PC-9 (cell line): ENCODE measurements at regions not wholly inside any gene's neighbourhood (a gene's known extent, or its start where the extent isn't known, plus 50 kb on each side); places are given as distances from the start of the nearest gene placed in this dataset.
A peak's percentile ranks its signal among the peaks of the same experiment; 100 is the strongest.

Source experiments
- BruUV-seq: library from RNA; stranded (reverse); fragments of 400-500 nt; replicated peaks from 2 replicates; lab custom pipeline; 2021; lab: Mats Ljungman, UMichigan
- CTCF ChIA-PET: fragments of 300-600 bp; sonication (Branson Sonifier 250); formaldehyde crosslinking; loops from one replicate; lab custom pipeline; 2022; ENCODE audit warnings: antibody characterized with exemption; lab: Charles Lee
- POLR2A ChIA-PET: fragments of 300-600 bp; sonication (Branson Sonifier 250); formaldehyde crosslinking; loops from one replicate; lab custom pipeline; 2022; ENCODE audit warnings: antibody characterized with exemption; ENCODE audit not compliant: unreplicated experiment; lab: Charles Lee
- DNase-seq, 2 experiments: peaks; one replicate each; pipeline versions ENCODE4 v3.0.0 to v3.0.0-alpha.2; 2015 to 2022; ENCODE audit warnings: mixed read lengths in 1 of 2
- H2AFZ ChIP-seq: fragments of 200-600 bp; sonication (generic); 2 replicates; pipeline ENCODE4 v1.8.1; 2017; ENCODE audit warnings: antibody characterized with exemption
- H3F3A ChIP-seq: fragments of 200-600 bp; sonication (generic); 2 replicates; pipeline ENCODE4 v1.8.1; 2017; ENCODE audit warnings: antibody characterized with exemption, mild to moderate bottlenecking, low read depth; ENCODE audit not compliant: insufficient read depth
- H3K27ac ChIP-seq: fragments of 200-600 bp; sonication (generic); 2 replicates; pipeline ENCODE4 v1.6.1; 2016; ENCODE audit warnings: mixed run types
- H3K27me3 ChIP-seq: fragments of 200-600 bp; sonication (generic); 2 replicates; pipeline ENCODE4 v1.6.1; 2016; ENCODE audit warnings: low read depth, mixed run types; ENCODE audit not compliant: insufficient read depth
- H3K36me3 ChIP-seq: fragments of 200-600 bp; sonication (generic); 2 replicates; pipeline ENCODE4 v1.6.1; 2016; ENCODE audit warnings: low read depth, mixed run types
- H3K4me1 ChIP-seq: fragments of 200-600 bp; sonication (generic); replicated peaks from 2 replicates; pipeline ENCODE4 v1.6.1; 2016; ENCODE audit warnings: mixed run types; ENCODE audit not compliant: insufficient read depth
- H3K4me2 ChIP-seq: fragments of 200-600 bp; sonication (generic); 2 replicates; pipeline ENCODE4 v1.6.1; 2017; ENCODE audit warnings: mixed run types
- H3K4me3 ChIP-seq: fragments of 200-600 bp; sonication (generic); 2 replicates; pipeline ENCODE4 v1.6.1; 2016; ENCODE audit warnings: mixed run types
- H3K79me2 ChIP-seq: fragments of 200-600 bp; sonication (generic); 2 replicates; pipeline ENCODE4 v1.6.1; 2017; ENCODE audit warnings: low read depth, mixed run types
- H3K9me2 ChIP-seq: fragments of 200-600 bp; sonication (generic); 2 replicates; pipeline ENCODE4 v1.8.1; 2017; ENCODE audit warnings: mild to moderate bottlenecking; ENCODE audit not compliant: insufficient read depth
- H3K9me3 ChIP-seq: fragments of 200-600 bp; sonication (generic); 2 replicates; pipeline ENCODE4 v1.8.1; 2016; ENCODE audit warnings: low read depth; ENCODE audit not compliant: insufficient read depth
- H4K20me1 ChIP-seq: fragments of 200-600 bp; sonication (generic); 2 replicates; pipeline ENCODE4 v1.8.1; 2017; ENCODE audit not compliant: insufficient read depth
- CTCF ChIP-seq: fragments of 200-600 bp; sonication (generic); conservative IDR thresholded peaks from 2 replicates; pipeline ENCODE4 v1.6.1; 2017; ENCODE audit warnings: mixed run types, antibody characterized with exemption, mild to moderate bottlenecking, moderate library complexity
- EZH2 ChIP-seq: fragments of 200-600 bp; sonication (generic); IDR thresholded peaks from 2 replicates; pipeline ENCODE4 v1.8.0; 2017; ENCODE audit warnings: antibody characterized with exemption, low read depth
- intact Hi-C: fragments of 100-400 bp; cut with micrococcal nuclease; formaldehyde crosslinking; loops from one replicate; pipeline ENCODE4 v1.10.0; 2022; ENCODE audit not compliant: unreplicated experiment

DNA sequence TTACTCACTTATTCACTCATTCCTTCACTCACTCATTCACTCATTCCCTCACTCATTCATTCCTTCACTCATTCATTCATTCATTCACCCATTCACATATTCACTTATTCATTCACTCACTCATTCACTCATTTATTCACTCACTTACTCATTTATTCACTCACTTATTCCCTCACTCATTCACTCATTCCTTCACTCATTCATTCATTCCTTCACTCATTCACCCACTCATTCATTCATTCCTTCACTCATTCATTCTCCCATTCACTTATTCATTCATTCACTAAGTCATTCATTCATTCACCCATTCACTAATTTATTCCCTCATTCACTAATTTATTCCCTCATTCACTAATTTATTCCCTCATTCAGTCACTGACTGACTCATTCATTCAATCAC, 127.6 kb downstream of the EDN3 start:
- no peak overlapping the region for H2AFZ ChIP-seq
- H3K79me2 ChIP-seq, result no peaks in the 10 kb centered on the region
- no peak overlapping the region for H3K4me3 ChIP-seq
- BruUV-seq, result no TSS peak
- DNase-seq, result no peak
- no peaks in the 10 kb centered on the region for H3K4me1 ChIP-seq
- no peak for TF ChIP-seq CTCF
- no peak for TF ChIP-seq EZH2
- peaks cover 91% of the 10 kb centered on the region for H3K27me3 ChIP-seq
- no peaks in the 10 kb centered on the region for H3F3A ChIP-seq
- H3K4me2 ChIP-seq, result no peak overlapping the region
- no peaks in the 10 kb centered on the region for H3K9me3 ChIP-seq
- POLR2A ChIA-PET, result no interaction called here
- H3K9me2 ChIP-seq, result no peaks in the 10 kb centered on the region
- intact Hi-C loops, result no loop called here
- H3K36me3 ChIP-seq, result no peaks in the 10 kb centered on the region
- CTCF ChIA-PET, result no interaction called here
- no peaks in the 10 kb centered on the region for H4K20me1 ChIP-seq
- no peak overlapping the region for H3K27ac ChIP-seq

DNA sequence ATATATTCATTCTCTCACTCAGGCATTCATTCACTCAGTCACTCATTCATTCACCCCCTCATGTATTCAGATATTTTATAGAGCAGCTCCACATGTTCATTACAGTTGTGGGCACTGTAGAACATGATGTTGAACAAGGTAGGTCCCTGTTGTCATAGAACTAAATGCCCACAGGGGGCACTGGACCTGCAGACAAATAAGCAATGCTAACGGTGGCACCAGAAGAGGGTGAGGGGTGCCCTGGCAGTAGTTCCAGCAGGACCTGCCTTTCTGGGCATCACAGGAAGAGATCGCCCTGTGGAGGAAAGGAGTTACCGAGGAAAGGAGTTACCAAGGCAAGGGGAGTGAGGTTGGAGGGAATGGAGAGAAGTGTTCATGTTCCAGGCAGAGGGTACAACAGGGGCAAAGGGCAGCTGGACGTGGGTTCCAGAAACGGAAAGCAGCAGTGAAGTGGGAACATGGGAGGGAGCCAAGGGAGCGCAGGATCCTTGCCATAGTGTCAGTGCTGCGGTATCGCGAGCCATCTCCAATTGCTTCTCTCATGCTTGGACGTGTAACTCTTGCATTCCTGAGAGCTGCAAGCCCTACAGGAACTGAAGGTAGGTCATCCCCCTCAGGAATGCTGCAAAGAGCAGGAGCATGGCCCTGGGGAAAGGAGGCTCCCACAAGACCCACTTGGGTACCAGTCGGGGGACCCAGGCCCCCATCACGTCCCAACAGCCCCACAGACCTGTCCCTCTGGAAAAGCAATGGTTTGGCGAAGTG, 128.2 kb downstream of the EDN3 start:
- Histone ChIP-seq H3K4me1 (no peaks in the 10 kb centered on the region), H3F3A (no peaks in the 10 kb centered on the region), H3K9me3 (no peaks in the 10 kb centered on the region), H4K20me1 (no peaks in the 10 kb centered on the region), H3K27ac (no peak overlapping the region), H3K9me2 (no peaks in the 10 kb centered on the region), H2AFZ (no peak overlapping the region), H3K4me2 (no peak overlapping the region), H3K27me3 (peaks cover 91% of the 10 kb centered on the region), H3K79me2 (no peaks in the 10 kb centered on the region), H3K36me3 (no peaks in the 10 kb centered on the region), H3K4me3 (no peak overlapping the region)
- TF ChIP-seq EZH2 (no peak), CTCF (peak; percentile 31; the same call in 1 of the 2 replicates)
- BruUV-seq, result no TSS peak
- intact Hi-C loops, result no loop called here
- DNase-seq, result no peak
- POLR2A ChIA-PET, result no interaction called here
- CTCF ChIA-PET, result no interaction called here

GRCh38 chr20:59429396-59429795, 129.0 kb downstream of the EDN3 start:
- Histone ChIP-seq H3K27ac (no peak overlapping the region), H3K4me2 (no peak overlapping the region), H3K9me3 (no peaks in the 10 kb centered on the region), H3K4me1 (no peaks in the 10 kb centered on the region), H3K9me2 (no peaks in the 10 kb centered on the region), H3K4me3 (no peak overlapping the region), H3F3A (no peaks in the 10 kb centered on the region), H3K36me3 (no peaks in the 10 kb centered on the region), H3K79me2 (no peaks in the 10 kb centered on the region), H3K27me3 (peaks cover 91% of the 10 kb centered on the region), H4K20me1 (no peaks in the 10 kb centered on the region), H2AFZ (no peak overlapping the region)
- intact Hi-C loops, result no loop called here
- ChIA-PET CTCF (no interaction called here), POLR2A (no interaction called here)
- TF ChIP-seq EZH2 (no peak), CTCF (no peak)
- DNase-seq, result no peak
- no TSS peak for BruUV-seq
